H9 (cell line): ENCODE measurements at regions not wholly inside any gene's neighbourhood (a gene's known extent, or its start where the extent isn't known, plus 50 kb on each side); places are given as distances from the start of the nearest gene placed in this dataset.

Experiments used
- DNase-seq: peaks from one replicate; pipeline ENCODE4 v3.0.0-alpha.2; 2017
- H2AFZ ChIP-seq: one replicate; pipeline ENCODE4 v1.6.1; 2013; ENCODE audit warnings: mild to moderate bottlenecking, low read length, control low read depth, moderate library complexity
- H2AK5ac ChIP-seq: 2 replicates; pipeline ENCODE4 v1.6.1; 2013; ENCODE audit warnings: low read length, control low read depth, mixed read lengths; ENCODE audit not compliant: insufficient read length
- H2BK120ac ChIP-seq: one replicate; pipeline ENCODE4 v1.6.1; 2013; ENCODE audit warnings: low read depth, mild to moderate bottlenecking, low read length, control low read depth, inconsistent platforms; ENCODE audit not compliant: poor library complexity, severe bottlenecking
- H2BK12ac ChIP-seq: 2 replicates; pipeline ENCODE4 v1.6.1; 2013; ENCODE audit warnings: low read length, control low read depth, mixed read lengths, low read depth; ENCODE audit not compliant: insufficient read length
- H2BK15ac ChIP-seq: 2 replicates; pipeline ENCODE4 v1.6.1; 2013; ENCODE audit warnings: low read depth, low read length, control low read depth
- H2BK20ac ChIP-seq: one replicate; pipeline ENCODE4 v1.6.1; 2013; ENCODE audit warnings: low read depth, mild to moderate bottlenecking, low read length, control low read depth, inconsistent platforms; ENCODE audit not compliant: poor library complexity, severe bottlenecking
- H2BK5ac ChIP-seq: 2 replicates; pipeline ENCODE4 v1.6.1; 2013; ENCODE audit warnings: low read length, control low read depth, mixed read lengths; ENCODE audit not compliant: insufficient read length
- H3K14ac ChIP-seq: 2 replicates; pipeline ENCODE4 v1.6.1; 2013; ENCODE audit warnings: low read length, control low read depth; ENCODE audit not compliant: insufficient read depth
- H3K18ac ChIP-seq: 2 replicates; pipeline ENCODE4 v1.6.1; 2013; ENCODE audit warnings: low read depth, mild to moderate bottlenecking, mixed read lengths, low read length, control low read depth; ENCODE audit not compliant: insufficient read length
- H3K23ac ChIP-seq: 2 replicates; pipeline ENCODE4 v1.6.1; 2013; ENCODE audit warnings: low read length, control low read depth, mixed read lengths, low read depth; ENCODE audit not compliant: insufficient read length
- H3K23me2 ChIP-seq: 2 replicates; pipeline ENCODE4 v1.6.1; 2013; ENCODE audit warnings: low read depth, mild to moderate bottlenecking, mixed read lengths, low read length, control low read depth; ENCODE audit not compliant: insufficient read length, poor library complexity, severe bottlenecking
- H3K27ac ChIP-seq: 2 replicates; pipeline ENCODE4 v1.5.1; 2013; ENCODE audit warnings: low read length, control low read depth, mixed read lengths, low read depth; ENCODE audit not compliant: insufficient read length
- H3K27me3 ChIP-seq: 2 replicates; pipeline ENCODE4 v1.6.1; 2013; ENCODE audit warnings: low read length, control low read depth, inconsistent platforms; ENCODE audit not compliant: insufficient read depth
- H3K4ac ChIP-seq: 2 replicates; pipeline ENCODE4 v1.6.1; 2013; ENCODE audit warnings: low read depth, mild to moderate bottlenecking, control low read depth, inconsistent platforms, low read length, moderate library complexity
- H3K4me1 ChIP-seq: 2 replicates; pipeline ENCODE4 v1.6.1; 2013; ENCODE audit warnings: low read length, control low read depth, inconsistent platforms; ENCODE audit not compliant: insufficient read depth
- H3K4me2 ChIP-seq: 2 replicates; pipeline ENCODE4 v1.6.1; 2013; ENCODE audit warnings: low read length, control low read depth, mixed read lengths; ENCODE audit not compliant: insufficient read length, insufficient read depth
- H3K56ac ChIP-seq: 2 replicates; pipeline ENCODE4 v1.6.1; 2013; ENCODE audit warnings: low read depth, mild to moderate bottlenecking, mixed read lengths, low read length, control low read depth; ENCODE audit not compliant: insufficient read length
- H3K79me1 ChIP-seq: 2 replicates; pipeline ENCODE4 v1.6.1; 2013; ENCODE audit warnings: low read depth, mild to moderate bottlenecking, moderate library complexity, low read length, control low read depth, inconsistent platforms; ENCODE audit not compliant: insufficient read depth, poor library complexity, severe bottlenecking
- H3K79me2 ChIP-seq: 2 replicates; pipeline ENCODE4 v1.6.1; 2013; ENCODE audit warnings: low read length, control low read depth, inconsistent platforms; ENCODE audit not compliant: insufficient read depth
- H3K9ac ChIP-seq: 2 replicates; pipeline ENCODE4 v1.6.1; 2013; ENCODE audit warnings: low read length, control low read depth, mixed read lengths; ENCODE audit not compliant: insufficient read length; ENCODE audit errors: extremely low read depth
- H3K9me3 ChIP-seq: one replicate; pipeline ENCODE4 v1.6.1; 2013; ENCODE audit warnings: low read depth, low read length, inconsistent platforms; ENCODE audit not compliant: control insufficient read depth
- H3T11ph ChIP-seq: one replicate; pipeline ENCODE4 v1.6.1; 2013; ENCODE audit warnings: mild to moderate bottlenecking, low read length, control low read depth, inconsistent platforms
- H4K20me1 ChIP-seq: one replicate; pipeline ENCODE4 v1.6.1; 2013; ENCODE audit not compliant: control insufficient read depth, insufficient read length, insufficient read depth
- H4K5ac ChIP-seq: 2 replicates; pipeline ENCODE4 v1.6.1; 2013; ENCODE audit warnings: low read depth, mild to moderate bottlenecking, mixed read lengths, low read length, control low read depth; ENCODE audit not compliant: insufficient read length
- H4K8ac ChIP-seq: replicated peaks from 2 replicates; pipeline ENCODE4 v1.6.1; 2013; ENCODE audit warnings: low read length, control low read depth, mixed read lengths, low read depth; ENCODE audit not compliant: insufficient read length
- H4K91ac ChIP-seq: 2 replicates; pipeline ENCODE4 v1.6.1; 2013; ENCODE audit warnings: low read depth, mild to moderate bottlenecking, moderate library complexity, mixed read lengths, low read length, control low read depth; ENCODE audit not compliant: insufficient read length
- H3K27ac Mint-ChIP-seq, 3 experiments: 2 replicates in 2 of 3; 3 replicates in 1 of 3; pipeline ENCODE4 v1.8.0; 2020 to 2021; ENCODE audit warnings: mixed read lengths in 3 of 3, mild to moderate bottlenecking in 1 of 3, moderate library complexity in 1 of 3
- H3K27me3 Mint-ChIP-seq: 2 replicates; pipeline ENCODE4 v1.8.0; 2021; ENCODE audit warnings: low read depth, mild to moderate bottlenecking, moderate library complexity, mixed read lengths
- H3K36me3 Mint-ChIP-seq, 3 experiments: 2 replicates in 2 of 3; 3 replicates in 1 of 3; pipeline ENCODE4 v1.8.0; 2020 to 2021; ENCODE audit warnings: low read depth in 3 of 3, mixed read lengths in 3 of 3; ENCODE audit not compliant: insufficient read depth in 1 of 3
- H3K4me1 Mint-ChIP-seq, 2 experiments: 2 replicates each; pipeline ENCODE4 v1.8.0; 2020; ENCODE audit warnings: mixed read lengths in 2 of 2
- H3K4me3 Mint-ChIP-seq, 2 experiments: 2 replicates in 1 of 2; 3 replicates in 1 of 2; pipeline ENCODE4 v1.8.0; 2020 to 2021; ENCODE audit warnings: mild to moderate bottlenecking in 2 of 2, mixed read lengths in 2 of 2, moderate library complexity in 1 of 2
- H3K9me3 Mint-ChIP-seq, 2 experiments: 2 replicates in 1 of 2; 3 replicates in 1 of 2; pipeline ENCODE4 v1.8.0; 2020; ENCODE audit warnings: mild to moderate bottlenecking in 2 of 2, mixed read lengths in 2 of 2, moderate library complexity in 1 of 2
- WGBS: extraction: QIAGEN DNeasy Blood & Tissue Kit; methylation state at CpG from one replicate; pipeline ENCODE4 v1.1.7; 2013; ENCODE audit warnings: missing lambda C conversion rate, low lambda C conversion rate, mixed read lengths; ENCODE audit not compliant: insufficient read length; ENCODE audit errors: extremely low coverage; 5-methylcytosine and 5-hydroxymethylcytosine counted together
- TF ChIP-seq, protein P1 (sequence below): fragments of 200-600 bp; sonication (generic); conservative IDR thresholded peaks from 3 replicates; pipeline ENCODE4 v1.8.0; 2021; ENCODE audit warnings: antibody characterized with exemption, mild to moderate bottlenecking

DNA sequence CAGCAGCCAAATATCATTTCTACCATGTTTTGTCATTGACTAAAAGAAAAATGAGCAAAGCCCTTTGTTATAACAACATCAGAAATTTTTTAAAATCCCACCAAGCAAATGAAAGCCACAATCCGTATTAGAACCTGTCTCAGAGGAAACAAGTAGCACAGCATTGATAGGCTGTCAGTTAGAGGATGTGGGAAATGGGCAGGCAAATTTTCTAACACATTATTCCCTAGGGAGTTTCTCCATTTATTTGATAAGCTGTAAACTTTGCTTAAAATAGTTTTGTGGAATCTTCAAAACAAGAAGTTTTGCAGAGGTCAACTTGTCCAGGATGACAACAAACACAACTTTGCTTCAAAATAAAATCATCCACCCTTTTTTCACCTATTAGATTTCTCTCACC lies 53.6 kb upstream of the APC start:
- Histone ChIP-seq H3K18ac (no peak overlapping the region), H4K20me1 (no peaks in the 10 kb centered on the region), H3K4me2 (no peak overlapping the region), H2BK5ac (no peak overlapping the region), H2AK5ac (no peak overlapping the region), H4K91ac (no peak overlapping the region), H3K23ac (no peak overlapping the region), H4K5ac (no peak overlapping the region), H3K56ac (no peak overlapping the region), H3K79me1 (no peaks in the 10 kb centered on the region), H3K27ac (no peak overlapping the region), H2BK20ac (no peak overlapping the region), H3K4me1 (no peaks in the 10 kb centered on the region), H3K9me3 (no peaks in the 10 kb centered on the region), H2BK120ac (no peak overlapping the region), H3K4ac (no peak overlapping the region), H3K14ac (no peak overlapping the region), H3K27me3 (no peaks in the 10 kb centered on the region), H2BK15ac (no peak overlapping the region), H4K8ac (no peak overlapping the region), H3K79me2 (no peaks in the 10 kb centered on the region), H3T11ph (no peak overlapping the region), H2BK12ac (no peak overlapping the region), H3K9ac (no peak overlapping the region), H3K23me2 (no peaks in the 10 kb centered on the region), H2AFZ (no peak overlapping the region)
- no CpG with 5 or more reads among the region's 1 CpG for WGBS
- no peak for DNase-seq
- Mint-ChIP-seq H3K36me3 (no peaks in the 10 kb centered on the region), H3K27me3 (no peaks in the 10 kb centered on the region), H3K4me3 (no peak overlapping the region), H3K27ac (no peak overlapping the region), H3K4me1 (peaks cover 10 to 14% of the 10 kb centered on the region in 2 experiments), H3K9me3 (no peaks in the 10 kb centered on the region)
- TF ChIP-seq, protein P1, sequence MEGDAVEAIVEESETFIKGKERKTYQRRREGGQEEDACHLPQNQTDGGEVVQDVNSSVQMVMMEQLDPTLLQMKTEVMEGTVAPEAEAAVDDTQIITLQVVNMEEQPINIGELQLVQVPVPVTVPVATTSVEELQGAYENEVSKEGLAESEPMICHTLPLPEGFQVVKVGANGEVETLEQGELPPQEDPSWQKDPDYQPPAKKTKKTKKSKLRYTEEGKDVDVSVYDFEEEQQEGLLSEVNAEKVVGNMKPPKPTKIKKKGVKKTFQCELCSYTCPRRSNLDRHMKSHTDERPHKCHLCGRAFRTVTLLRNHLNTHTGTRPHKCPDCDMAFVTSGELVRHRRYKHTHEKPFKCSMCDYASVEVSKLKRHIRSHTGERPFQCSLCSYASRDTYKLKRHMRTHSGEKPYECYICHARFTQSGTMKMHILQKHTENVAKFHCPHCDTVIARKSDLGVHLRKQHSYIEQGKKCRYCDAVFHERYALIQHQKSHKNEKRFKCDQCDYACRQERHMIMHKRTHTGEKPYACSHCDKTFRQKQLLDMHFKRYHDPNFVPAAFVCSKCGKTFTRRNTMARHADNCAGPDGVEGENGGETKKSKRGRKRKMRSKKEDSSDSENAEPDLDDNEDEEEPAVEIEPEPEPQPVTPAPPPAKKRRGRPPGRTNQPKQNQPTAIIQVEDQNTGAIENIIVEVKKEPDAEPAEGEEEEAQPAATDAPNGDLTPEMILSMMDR = no peak
